GM18907 (cell line): ENCODE measurements at regions not wholly inside any gene's neighbourhood (a gene's known extent, or its start where the extent isn't known, plus 50 kb on each side); places are given as distances from the start of the nearest gene placed in this dataset.

Source experiments
- ATAC-seq: cut with Tn5 transposase; IDR thresholded peaks from one replicate; pipeline ENCODE4 v1.9.1; 2021; ENCODE audit warnings: mild to moderate bottlenecking, moderate library complexity; ENCODE audit not compliant: unreplicated experiment

DNA sequence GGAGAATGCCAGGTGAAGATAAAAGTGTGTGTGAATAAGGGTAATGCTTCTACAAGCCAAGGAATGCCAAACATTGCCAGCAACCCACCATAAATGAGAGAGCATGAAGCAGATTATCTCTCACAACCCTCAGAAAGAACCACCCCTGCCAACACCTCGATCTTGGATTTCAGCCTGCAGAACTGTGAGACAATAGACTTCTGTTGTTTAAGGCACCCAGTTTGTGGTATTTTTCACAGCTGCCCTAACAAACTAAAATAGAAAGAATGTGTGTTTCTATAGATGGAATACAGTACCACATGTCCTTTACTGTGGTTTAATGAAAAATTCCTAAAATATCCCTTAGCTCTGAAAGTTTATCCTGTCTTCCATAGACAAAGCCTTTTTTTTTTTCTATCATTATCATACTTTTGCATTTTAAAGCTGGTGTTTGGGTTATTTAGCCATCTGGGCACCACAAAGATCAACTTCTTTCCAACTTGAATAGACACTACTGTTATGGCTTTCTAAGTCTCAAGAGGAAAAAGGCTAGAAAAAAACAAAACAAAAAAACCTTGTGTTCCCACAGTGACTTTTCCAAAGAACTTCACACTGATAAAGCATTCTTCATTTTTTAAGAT, 505.6 kb downstream of the KCTD12 start:
- no peak for ATAC-seq

DNA sequence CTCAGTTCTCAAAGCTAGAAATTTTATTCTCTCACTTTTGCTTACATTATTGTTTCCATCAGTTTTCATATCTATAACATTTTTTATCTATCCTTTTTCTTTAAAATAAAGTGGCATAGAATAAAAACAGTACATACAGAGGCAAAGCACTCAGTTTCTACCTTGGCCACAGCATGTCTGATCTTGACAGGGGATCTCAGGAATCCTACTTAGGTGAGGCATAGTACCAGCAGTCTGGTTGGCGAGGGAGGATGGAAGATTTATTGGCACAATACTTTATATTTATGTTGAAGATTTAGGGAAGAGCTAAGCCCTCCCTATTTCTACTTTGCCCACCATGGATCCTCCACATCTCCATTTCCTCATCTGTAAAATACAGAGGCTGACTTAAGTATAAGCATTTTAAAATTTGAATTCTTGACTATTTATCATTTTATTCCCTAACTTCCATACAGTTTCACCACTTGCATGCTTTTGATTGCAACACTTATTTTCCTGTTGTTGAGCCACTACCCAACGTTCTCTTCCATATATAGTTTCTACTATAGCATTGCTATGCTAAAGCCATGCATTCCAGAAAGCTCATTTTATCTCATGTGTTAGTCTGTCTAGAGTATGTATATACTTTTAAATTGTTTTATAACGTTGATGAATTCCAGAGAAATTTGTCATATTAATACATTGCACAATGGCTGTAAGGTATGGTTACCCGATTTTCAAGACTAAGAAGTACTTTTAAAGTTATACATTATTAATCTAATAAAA, 506.7 kb downstream of the KCTD12 start:
- ATAC-seq: no peak

DNA sequence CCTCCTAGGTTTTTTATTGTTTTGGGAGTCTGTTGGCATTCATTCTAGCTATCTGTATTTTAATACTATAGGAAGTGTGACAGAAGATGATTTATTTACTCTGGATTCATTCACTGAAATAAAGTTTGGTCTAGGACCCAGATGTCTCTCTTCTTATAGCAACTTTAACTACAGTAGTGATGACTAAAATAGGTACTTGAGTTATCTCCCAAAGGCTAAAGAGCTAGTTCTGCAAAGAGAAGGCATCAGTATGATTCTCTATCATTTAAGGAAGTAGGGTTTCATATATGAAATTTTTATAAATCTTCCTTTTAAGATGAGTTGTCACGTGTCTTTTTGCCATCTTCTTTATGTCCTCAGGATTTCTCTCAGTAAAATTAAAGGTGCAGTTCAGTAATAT, 507.4 kb downstream of the KCTD12 start:
- ATAC-seq: no peak

DNA sequence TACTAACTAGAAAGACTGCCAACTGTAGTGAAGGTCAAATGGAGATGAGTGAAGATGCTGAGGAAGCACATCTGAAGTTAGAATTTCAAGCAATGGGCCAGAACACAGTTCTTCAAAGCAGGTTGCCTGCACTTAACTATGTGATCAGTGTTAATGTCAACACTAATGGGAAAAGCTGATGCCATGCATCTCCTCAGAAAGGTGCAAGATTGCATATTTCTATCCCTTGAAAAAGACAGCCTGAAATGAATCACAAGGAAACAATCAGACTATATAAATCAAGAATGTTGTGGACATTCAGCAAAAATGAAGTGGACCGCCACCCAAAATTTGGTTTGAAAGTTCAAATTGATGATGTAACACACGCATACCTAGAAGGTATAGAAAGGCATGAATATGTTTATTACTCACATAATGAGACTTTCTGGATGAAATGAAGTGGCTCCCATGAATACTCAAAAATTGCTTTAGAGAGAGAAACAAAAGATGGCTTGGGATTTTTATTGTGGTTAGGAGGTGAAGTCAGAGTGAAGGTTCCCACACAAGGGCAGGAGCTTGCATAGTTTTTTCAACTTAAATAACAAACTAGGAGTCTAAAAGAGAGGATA, 522.4 kb downstream of the KCTD12 start:
- no peak for ATAC-seq

DNA sequence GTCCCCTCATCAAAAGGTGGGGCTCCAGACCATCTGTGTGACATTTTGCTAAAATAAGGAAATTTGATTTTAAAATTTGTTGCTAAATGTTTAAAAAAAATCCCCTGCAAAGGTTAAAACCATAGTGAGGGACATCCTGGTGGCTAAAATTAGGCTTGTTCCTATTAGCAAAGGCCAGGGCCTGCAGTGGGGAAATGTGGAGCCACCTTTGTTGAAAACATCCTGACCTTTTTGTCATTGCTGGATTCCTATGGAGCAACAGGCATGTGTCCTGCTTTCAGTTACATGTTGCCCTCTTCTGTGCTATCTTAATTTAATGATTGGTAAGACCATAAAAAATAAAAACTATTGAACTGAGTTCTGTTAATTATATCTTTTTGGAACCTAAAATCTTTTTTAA, 524.3 kb downstream of the KCTD12 start:
- ATAC-seq: no peak

DNA sequence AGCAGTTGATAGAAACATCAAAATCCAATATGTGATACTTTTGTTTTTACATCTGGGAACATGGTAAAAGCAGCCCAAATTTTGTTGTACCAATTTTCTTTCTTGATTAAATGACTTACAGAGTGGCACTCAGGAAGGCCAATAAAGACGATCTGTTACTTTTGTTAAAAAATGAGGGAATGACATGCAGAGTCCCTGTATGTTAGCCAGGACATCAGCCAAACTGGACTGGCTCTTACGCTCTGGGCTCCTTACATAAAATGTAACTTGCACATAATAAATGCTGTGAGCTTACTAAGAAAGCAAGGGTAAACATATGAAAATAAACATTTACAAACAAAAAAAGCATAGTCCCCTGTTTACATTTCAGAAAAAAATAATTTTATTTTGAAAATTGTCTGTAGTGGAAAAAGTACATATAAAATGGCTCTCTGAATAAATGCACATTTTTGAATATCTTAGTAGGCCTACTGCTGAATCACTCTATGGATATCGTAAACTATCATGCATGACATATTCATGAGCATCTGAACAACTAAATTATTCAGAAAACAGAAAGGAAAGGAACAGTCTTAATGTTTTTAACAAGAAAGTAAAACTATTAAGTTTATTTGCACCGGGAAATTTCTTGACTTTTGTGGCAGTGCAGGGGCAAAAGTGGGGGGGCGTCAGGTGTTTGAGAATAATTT, 534.5 kb downstream of the KCTD12 start:
- ATAC-seq: no peak

DNA sequence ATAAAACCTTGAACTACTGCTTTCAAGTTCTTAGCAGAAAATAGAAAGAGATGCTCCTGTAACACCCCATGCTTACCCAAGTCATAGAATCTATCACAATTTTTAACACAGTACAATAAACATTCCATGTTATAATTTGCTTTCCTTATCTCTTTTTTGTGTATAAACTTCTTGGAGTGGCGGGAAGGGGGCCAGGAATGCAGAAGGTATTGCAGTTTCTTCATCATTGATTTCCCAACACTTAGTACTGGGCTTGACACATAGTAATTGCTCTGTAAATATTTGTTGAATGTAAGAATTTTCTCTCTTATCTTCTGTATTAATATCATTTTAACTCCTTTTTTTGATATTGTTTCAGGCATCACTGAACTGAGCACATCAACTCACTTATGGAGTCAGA, 535.8 kb downstream of the KCTD12 start:
- ATAC-seq: no peak

DNA sequence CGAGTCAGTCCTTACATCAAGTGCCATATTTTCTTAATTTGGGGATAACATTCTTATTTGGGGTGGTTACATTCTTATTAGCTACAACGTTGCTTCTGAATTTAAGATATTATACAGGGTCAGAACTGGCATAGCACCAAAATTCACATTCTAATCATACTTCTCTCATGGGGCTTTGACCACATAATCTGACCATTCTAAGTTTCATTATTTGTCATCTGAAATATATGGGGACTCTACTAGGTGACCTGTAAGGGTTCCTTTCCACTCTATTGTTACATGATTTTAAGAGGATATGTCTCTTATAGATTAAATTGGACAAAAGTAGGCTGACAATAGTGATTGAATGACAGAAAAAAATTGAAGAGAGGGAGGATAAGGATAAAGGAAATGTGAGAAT, 536.5 kb downstream of the KCTD12 start:
- no peak for ATAC-seq

DNA sequence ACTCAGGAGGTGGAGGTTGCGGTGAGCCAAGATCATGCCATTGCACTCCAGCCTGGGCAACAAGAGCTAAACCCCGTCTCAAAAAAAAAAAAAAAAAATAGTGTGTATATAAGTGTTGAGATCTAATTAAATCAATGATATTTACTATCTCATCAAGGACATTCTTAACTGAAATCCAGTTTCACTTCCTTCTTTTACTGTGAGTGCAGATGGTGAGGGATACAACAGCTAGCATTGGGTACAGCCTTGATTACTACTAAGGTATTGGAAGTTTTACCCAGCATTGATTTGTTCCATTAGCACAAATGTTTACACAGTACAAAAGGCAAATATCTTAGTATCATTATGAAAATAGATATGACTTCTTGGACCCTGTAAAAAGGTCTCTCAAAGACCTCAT, 546.6 kb downstream of the KCTD12 start:
- no peak for ATAC-seq

DNA sequence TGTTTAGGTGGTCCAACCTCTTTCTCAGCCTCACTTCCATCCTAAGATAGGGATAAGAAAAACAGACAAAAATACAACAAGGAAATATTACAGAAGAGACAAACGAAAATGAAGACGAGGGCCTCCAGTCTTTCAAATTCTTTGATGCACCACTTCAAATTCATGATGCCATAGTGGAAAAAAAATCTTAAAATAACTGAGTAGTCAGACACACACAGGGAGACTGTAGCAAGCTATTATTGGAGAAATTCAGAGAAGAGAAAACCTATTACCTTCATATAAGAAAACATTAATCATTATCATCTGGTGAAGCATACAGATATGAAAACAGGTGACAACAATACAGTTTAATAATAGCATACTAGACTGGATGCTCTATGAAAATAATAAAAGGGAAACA, 548.2 kb downstream of the KCTD12 start:
- no peak for ATAC-seq

DNA sequence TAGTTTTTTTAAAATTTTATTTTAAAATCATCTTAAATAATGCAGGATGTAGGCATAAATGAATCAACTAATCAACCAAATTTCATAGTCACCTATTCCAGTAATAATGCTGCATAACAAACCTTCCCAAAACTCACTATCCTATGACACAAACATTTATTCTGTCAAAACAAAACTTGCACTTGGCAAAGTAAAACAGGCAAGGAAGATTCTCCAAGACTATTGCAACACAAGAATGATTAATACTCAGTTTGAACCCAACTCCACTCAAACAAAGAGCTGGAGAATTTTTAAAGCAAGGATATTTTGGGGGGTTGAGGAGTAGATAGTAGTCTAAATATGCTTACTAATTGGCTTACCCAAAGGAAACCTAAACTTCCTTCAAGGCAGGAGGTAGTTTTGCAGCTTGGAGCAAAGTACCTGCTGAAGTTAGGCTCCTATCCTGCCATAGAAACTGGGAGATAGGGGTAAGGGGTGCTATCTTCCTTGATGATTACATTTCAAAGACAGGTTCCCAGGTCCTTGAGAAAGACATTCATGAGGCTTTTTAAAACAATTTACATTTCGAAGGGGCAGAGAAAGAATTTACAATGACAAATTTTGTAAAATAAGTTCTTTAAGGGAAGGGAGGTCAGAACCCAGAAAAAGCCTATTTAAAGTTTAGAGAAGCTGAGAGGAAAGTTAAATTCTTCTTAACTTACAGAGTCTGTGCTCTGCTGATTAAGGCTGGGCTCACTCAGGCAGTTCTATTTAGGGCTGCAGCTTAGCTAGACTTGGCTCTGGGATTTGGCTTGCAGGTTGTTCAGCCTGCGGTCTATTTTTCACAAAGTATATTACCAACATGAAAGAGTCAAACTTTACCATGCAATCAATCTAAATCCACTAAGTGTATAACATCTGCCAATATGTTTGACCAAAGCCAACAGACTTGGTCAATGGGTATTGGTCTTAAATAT, 549.0 kb downstream of the KCTD12 start:
- ATAC-seq: no peak

DNA sequence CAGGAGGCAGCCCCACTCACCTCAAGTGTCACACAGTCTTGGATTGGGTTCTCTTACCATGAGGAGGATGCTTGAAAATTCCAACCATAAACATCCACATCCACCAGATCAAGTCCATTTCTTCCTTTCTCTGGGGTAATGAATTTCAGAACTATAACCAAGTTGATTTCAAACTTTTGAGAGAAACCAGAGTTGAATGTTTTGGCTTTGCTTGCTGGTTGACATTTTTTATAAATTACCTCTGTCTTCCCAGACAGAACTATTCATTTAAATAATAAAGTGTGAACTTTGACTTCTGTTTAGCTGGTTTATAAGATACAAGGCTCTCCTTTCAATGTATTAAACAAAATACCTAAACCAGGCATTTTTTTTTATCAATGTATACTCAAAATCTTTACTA, 550.7 kb downstream of the KCTD12 start:
- no peak for ATAC-seq

DNA sequence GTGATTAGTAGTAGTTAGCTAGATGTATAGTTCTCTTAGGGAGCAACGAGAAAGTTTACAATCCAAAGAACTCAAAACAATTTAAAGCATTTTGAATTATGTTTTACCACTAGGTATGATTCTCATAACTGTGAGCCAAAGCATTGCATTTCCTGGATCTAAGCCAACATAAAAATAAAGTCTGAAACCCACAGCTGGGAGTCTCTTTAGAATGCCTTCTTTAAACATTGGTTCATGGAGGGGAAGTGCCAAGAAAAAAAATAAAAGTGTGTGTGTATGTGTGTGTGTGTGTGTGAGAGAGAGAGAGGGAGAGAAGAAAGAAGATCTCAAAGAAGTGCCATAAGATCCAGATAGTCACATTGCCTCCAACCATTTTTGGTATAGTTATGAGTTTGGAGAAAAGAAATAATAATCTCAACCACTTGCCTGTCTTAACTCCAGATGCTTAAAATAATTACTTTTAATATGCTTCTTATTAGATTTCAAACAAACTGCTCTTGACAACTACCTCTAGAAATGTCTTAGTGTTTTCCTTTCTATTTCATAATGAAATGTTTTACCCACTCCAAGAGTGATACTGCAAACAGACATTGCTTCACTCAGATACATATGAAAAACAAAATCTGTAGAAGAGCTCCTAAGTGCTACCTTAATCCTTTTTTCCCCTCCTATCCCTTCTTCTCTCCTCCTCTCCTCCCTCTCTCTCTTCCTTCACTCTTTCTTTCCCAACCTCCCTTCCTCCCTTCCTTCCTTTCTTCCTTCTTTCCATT, 554.1 kb downstream of the KCTD12 start:
- no peak for ATAC-seq

DNA sequence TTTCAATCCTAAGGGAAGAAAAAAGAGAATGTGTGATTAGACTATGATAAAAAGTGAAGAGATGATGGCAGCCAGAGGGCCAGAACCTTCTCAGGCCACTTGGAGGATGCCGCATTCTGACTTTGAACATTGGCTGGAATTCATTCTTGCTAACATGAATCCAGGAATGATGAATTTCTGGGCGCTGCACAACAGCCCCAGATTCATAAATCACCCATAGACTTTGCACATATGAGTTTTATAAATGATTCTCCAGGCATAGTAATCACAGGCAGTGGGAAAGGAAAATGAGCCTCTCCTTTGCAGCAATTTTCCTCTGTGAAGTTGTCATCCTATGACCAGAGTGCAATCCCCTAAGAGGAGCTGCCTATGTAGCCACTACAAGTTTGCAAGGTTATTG, 555.4 kb downstream of the KCTD12 start:
- ATAC-seq: no peak

DNA sequence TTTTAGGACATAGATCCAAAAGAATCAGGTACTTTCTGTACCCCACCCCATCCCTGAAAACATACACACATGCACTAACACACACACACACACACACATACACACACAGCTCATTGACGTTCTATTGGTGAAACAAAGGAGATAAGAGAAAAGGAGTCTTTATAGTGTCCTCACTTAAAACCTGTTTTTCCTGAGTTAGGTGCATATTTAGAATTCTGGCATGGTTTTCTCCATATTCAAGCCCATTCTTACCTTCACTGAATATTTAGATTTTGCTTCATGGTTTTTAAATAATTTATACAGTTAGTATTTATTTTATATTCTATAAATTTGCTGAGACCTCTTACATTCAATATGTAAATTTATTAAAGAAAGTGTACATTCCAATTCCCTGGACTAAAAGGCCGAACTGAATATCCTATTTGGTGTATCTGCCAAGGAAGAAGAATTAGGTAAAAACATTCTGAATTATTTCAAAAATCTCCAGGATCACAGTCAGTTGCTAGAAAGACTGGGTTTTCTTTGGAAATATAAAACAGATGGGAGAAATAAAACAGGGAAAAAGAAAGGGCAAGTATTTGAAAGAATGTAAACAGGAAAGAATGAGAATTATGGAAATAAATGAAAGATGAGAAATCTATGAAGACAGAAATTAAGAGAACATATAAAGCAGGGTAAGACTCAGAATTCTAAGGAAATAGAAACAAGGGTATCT, 556.2 kb downstream of the KCTD12 start:
- no peak for ATAC-seq

DNA sequence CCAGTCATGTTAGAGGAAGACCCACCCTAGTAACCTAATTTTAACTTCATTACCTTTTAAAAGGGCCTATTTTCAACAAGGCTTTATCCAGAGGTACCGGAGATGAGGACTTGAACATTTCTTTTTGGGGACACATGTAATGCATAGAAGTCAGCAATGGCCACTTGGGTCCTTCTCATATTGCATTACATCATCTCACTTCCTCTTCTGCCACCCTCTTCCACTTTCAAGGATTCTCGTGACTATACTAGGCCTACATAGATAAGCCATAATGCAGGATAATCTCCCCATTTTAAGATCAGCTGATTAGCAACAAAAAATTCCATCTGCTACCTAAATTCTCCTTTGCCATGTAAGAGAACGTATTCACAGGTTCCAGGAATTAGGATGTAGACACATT, 557.2 kb downstream of the KCTD12 start:
- ATAC-seq: no peak

DNA sequence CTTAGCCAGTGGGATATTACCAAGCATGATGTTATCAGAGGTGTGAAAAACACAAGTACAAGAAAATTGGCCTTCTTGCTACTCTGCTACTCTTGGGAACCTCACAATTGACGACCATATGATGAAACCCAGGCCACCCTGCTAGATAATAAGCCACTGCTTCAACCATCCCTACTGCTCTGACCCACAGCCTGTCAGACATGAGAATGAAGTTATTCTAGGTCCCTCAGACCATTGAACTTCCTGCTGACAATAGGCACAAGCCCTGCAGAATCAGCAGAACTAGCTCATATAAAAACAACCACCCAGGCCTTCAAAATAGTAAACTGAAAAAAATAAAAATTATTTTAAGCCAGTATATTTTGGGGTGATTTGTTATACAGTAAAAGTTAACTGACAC, 559.9 kb downstream of the KCTD12 start:
- no peak for ATAC-seq

DNA sequence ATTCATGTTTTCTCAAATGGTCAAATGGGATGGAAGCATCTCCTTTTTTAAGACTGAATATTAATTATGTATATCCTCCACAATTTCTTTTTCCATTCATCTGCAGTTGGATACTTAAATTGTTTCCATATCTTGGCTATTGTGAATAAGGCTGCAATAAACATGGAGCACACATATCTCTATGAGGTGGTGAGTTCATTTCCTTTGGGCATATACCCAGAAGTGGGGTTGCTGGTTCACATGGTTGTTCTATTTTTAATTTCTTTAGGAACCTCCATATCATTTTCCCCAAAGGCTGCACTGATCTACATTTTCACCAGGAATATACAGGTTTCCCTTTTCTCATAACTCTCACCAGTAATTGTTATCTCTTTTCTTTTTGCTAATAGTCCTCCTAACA, 566.3 kb downstream of the KCTD12 start:
- no peak for ATAC-seq

DNA sequence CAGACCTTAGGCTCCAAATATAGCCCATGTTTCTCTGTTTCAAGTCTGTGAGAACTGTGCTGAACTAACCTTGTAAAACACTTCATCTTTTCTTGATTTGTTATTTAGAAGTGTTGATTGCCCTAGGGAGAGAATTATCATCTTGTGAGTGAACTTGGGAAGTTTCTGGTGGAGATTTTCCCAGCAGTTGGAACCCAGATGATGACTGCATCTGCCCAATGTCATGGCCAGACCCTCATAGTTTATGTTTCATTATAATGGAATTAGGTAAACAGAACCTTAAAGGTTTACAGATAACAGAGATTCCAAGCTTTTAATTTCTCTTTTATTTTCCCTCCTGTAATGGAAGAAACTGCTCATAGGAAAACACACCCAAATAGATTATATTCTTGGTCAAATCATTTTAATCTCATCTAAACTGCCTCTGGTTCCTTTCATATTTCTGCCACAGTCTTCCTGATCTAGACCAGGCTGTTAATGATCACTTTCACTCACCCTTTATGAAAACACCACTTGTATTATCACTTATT, 569.1 kb downstream of the KCTD12 start:
- ATAC-seq: no peak
